Right ventricle myocardium superior (tissue), 1 donor: ENCODE measurements at regions not wholly inside any gene's neighbourhood (a gene's known extent, or its start where the extent isn't known, plus 50 kb on each side); places are given as distances from the start of the nearest gene placed in this dataset.

Source experiments
- ATAC-seq: fragments of 200-7000 bp; cut with Tn5 transposase; one replicate; pipeline ENCODE4 v1.9.1; 2020; ENCODE audit warnings: mild to moderate bottlenecking; ENCODE audit not compliant: poor library complexity
- DNase-seq: peaks from one replicate; pipeline ENCODE4 v3.0.0-alpha.2; 2020
- intact Hi-C: fragments of 100-400 bp; cut with DNase I; formaldehyde crosslinking; loops from one replicate; pipeline ENCODE4 v1.11.2; 2022
- donor health status: DM: no; HTN: yes; CAD: no; lungs with severe emphysema.

- ATAC-seq (no peak), DNase-seq (no peak)
These were observed 80.5 kb upstream of the NAA20 start for GRCh38 chr20:19936466-19937200.

GRCh38 chr20:19937218-19937617 lies 79.9 kb upstream of the NAA20 start:
- DNase-seq, result peak; percentile 69
- intact Hi-C loops, result no loop called here
- no peak for ATAC-seq

More at GRCh38 chr20:19936466-19937200, 80.5 kb upstream of the NAA20 start:
- intact Hi-C loops, result no loop called here

GRCh38 chr20:19937651-19938420 lies 79.3 kb upstream of the NAA20 start:
- ATAC-seq (no peak), DNase-seq (no peak)
- intact Hi-C loops, result no loop called here

GRCh38 chr20:19938421-19939090 lies 78.6 kb upstream of the NAA20 start:
- no peak for ATAC-seq
- DNase-seq, result no peak
- intact Hi-C loops, result no loop called here

GRCh38 chr20:19940988-19941460 lies 76.1 kb upstream of the NAA20 start:
- intact Hi-C loops, result loop anchor here (5.0 kb wide), 1 partner anchor 36 kb away; no protein-coding TSS in a partner anchor
- ATAC-seq (no peak), DNase-seq (no peak)

- ATAC-seq (peak; percentile 34), DNase-seq (no peak)
- intact Hi-C loops, result loop anchor here (5.0 kb wide), 1 partner anchor 35 kb away; no protein-coding TSS in a partner anchor
These were observed 74.6 kb upstream of the NAA20 start for GRCh38 chr20:19942611-19943010.

GRCh38 chr20:19943061-19943521 lies 74.1 kb upstream of the NAA20 start:
- no peak for DNase-seq
- ATAC-seq, result peak; percentile 11
- intact Hi-C loops, result loop anchor here (5.0 kb wide), 1 partner anchor 34 kb away; no protein-coding TSS in a partner anchor

GRCh38 chr20:19944772-19945459 lies 72.2 kb upstream of the NAA20 start:
- DNase-seq (no peak), ATAC-seq (peak; percentile 64)
- intact Hi-C loops, result loop anchor here (5.0 kb wide), 1 partner anchor 32 kb away; no protein-coding TSS in a partner anchor

GRCh38 chr20:19945732-19946670 lies 71.2 kb upstream of the NAA20 start:
- intact Hi-C loops, result no loop called here
- DNase-seq, result peak; percentile 56
- peak; percentile 70 for ATAC-seq

- no peak for DNase-seq
- intact Hi-C loops, result no loop called here
- ATAC-seq, result no peak
These were observed 69.4 kb upstream of the NAA20 start for GRCh38 chr20:19947611-19948264.

GRCh38 chr20:19949195-19949867 lies 67.8 kb upstream of the NAA20 start:
- intact Hi-C loops, result no loop called here
- no peak for ATAC-seq
- no peak for DNase-seq

GRCh38 chr20:19950042-19950441 lies 67.1 kb upstream of the NAA20 start:
- DNase-seq, result no peak
- no peak for ATAC-seq
- intact Hi-C loops, result no loop called here

- ATAC-seq (no peak), DNase-seq (no peak)
- intact Hi-C loops, result no loop called here
These were observed 64.8 kb upstream of the NAA20 start for GRCh38 chr20:19952392-19952791.

- DNase-seq (no peak), ATAC-seq (no peak)
- intact Hi-C loops, result no loop called here
These were observed 63.6 kb upstream of the NAA20 start for GRCh38 chr20:19953606-19954005.

GRCh38 chr20:19956976-19957375 lies 60.2 kb upstream of the NAA20 start:
- no peak for DNase-seq
- no peak for ATAC-seq
- intact Hi-C loops, result no loop called here

- intact Hi-C loops, result no loop called here
- ATAC-seq, result no peak
- DNase-seq, result no peak
These were observed 58.9 kb upstream of the NAA20 start for GRCh38 chr20:19958219-19958618.

GRCh38 chr20:19958928-19959327 lies 58.2 kb upstream of the NAA20 start:
- ATAC-seq (no peak), DNase-seq (no peak)
- intact Hi-C loops, result no loop called here
